Posterior cingulate gyrus (tissue), 11 donors: ENCODE measurements at regions not wholly inside any gene's neighbourhood (a gene's known extent, or its start where the extent isn't known, plus 50 kb on each side); places are given as distances from the start of the nearest gene placed in this dataset.

Source experiments
- DNase-seq, 10 donors: peaks; one replicate each; pipeline versions ENCODE4 v3.0.0 to v3.0.0-alpha.2; 2020 to 2021; ENCODE audit warnings: mixed read lengths in 3 of 10
- intact Hi-C: fragments of 100-400 bp; cut with DNase I; formaldehyde crosslinking; loops from one replicate; pipeline ENCODE4 v1.15.1; 2023

DNA sequence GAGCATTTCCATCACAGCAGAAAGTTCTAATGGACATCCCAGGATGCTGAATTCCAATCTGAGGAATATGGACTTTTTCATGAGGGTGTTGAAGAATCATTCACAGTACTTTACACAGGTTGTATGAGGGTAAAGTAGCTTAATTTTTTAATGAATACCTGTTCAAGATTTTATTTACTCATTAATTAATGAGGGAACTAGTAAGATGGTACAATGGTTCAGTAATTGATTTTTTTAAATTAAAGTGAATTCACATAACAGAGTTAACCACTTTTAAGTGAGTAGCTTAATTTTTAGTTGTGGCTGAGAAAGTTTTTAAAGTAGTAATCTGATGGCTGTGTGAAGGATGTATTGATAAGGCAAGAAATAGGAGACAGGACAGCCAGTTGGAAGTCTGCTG lies 266.5 kb downstream of the GFRA1 start:
- DNase-seq = no peak
- intact Hi-C loops = no loop called here

- intact Hi-C loops = no loop called here
- DNase-seq = no peak
Measured at GRCh38 chr10:116005301-116005700, 267.7 kb downstream of the GFRA1 start.

- intact Hi-C loops = no loop called here
- no peak for DNase-seq
Measured at GRCh38 chr10:116002735-116003134, 270.3 kb downstream of the GFRA1 start.

GRCh38 chr10:116001976-116002375 lies 271.0 kb downstream of the GFRA1 start:
- intact Hi-C loops = no loop called here
- peak in 1 of 10 donors; percentile 62 for DNase-seq

DNA sequence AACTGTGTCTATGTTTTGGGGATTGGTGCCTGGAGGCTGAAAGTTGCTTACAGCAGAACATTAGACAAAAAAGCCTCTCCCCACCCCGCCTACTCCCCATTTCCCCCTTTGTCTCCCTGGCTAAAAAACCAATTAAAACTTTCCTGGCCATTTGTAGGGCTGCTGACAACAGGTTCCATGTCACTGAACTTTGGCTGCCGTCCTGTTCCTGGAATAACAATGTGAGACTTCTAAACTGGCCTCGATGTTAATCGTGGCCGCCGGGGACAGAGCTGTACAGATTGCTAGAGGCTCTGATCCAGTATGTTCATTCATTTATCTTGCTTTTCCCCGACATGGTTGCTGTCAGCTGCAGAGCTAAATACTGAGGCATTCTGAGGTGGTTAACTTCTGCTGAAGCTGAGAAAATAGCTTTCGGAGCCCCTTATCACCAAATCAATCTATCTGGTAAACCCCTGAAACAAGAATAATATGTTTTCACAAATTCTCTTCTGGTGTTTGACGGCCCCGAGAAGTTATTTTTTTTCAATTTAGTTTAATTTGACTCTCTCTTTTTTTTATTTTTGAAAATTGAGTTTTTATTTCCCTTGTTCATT lies 271.6 kb downstream of the GFRA1 start:
- intact Hi-C loops = no loop called here
- DNase-seq = peak in 5 of 10 donors; percentile 8 to 64 (median 15)

DNA sequence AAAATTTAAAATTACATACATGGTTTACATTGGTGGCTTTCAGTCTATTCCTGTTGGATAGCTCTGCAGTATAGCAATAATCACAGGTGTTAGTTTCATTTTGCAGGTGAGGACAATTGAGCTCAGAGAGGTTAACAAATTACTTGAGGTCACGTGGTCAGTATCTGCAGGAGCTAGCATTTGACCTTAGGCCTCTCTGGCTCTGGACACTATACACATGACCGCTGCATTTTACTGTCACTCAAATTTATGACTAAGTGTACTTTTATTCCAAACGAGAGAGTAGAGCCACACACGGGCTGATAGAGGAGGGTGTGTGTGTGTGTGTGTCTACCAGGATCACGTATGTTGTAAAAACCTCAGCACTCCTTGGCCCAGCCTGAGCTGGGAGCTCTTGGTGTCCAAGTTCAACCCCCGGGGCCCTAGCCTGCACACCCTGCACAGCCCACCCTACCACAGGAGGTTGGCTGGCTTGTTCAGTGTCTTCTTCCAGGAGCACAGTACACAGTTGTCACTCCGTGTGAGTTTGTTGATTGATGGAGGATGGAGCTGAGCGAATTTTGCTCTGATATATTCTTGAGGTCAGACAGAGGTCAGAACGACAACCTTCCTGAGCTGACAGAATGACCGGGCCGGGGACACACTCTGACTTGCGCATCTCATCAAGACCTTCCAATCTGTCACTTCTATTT lies 272.7 kb downstream of the GFRA1 start:
- DNase-seq = no peak
- intact Hi-C loops = no loop called here
